Lower leg skin (tissue), 4 donors: ENCODE measurements at regions not wholly inside any gene's neighbourhood (a gene's known extent, or its start where the extent isn't known, plus 50 kb on each side); places are given as distances from the start of the nearest gene placed in this dataset.

Experiments
- DNase-seq, 2 donors: peaks; one replicate each; pipeline ENCODE4 v3.0.0-alpha.2; 2019; ENCODE audit warnings: low spot score in 2 of 2
- H3K4me3 ChIP-seq: fragments of 200-600 bp; sonication (generic); 2 replicates; pipeline ENCODE4 v1.5.1; 2017; ENCODE audit warnings: mild to moderate bottlenecking, low read depth; ENCODE audit not compliant: poor library complexity, severe bottlenecking
- CTCF ChIP-seq, 3 donors: fragments of 450-650 bp; IDR thresholded peaks; one replicate each; pipeline ENCODE4 v1.5.1; 2016; ENCODE audit warnings: antibody characterized with exemption in 3 of 3, mild to moderate bottlenecking in 3 of 3, moderate library complexity in 2 of 3
- POLR2A ChIP-seq, 2 donors: fragments of 450-650 bp; IDR thresholded peaks; one replicate each; pipeline ENCODE4 v1.6.1; 2016 to 2017; ENCODE audit warnings: antibody characterized with exemption in 2 of 2, mild to moderate bottlenecking in 1 of 2, moderate library complexity in 1 of 2
- WGBS, 2 donors: methylation state at CpG; one replicate each; pipeline ENCODE4 v1.1.5; 2018; 5-methylcytosine and 5-hydroxymethylcytosine counted together
- intact Hi-C: fragments of 100-400 bp; cut with DNase I; formaldehyde crosslinking; loops from one replicate; pipeline ENCODE4 v1.15.0; 2023; ENCODE audit warnings: low total_unique reads

GRCh38 chr19:29093553-29093908 lies 119.4 kb downstream of the UQCRFS1 start:
- no peak for DNase-seq
- H3K4me3 ChIP-seq = no peak overlapping the region
- TF ChIP-seq POLR2A (IDR thresholded peaks at IDR 0.05) (no peak), CTCF (IDR thresholded peaks at IDR 0.05) (no peak)
- WGBS, 2 donors = 85 to 93% methylated on average over 6 of the region's 6 CpGs
- intact Hi-C loops = no loop called here

- DNase-seq = peak in 1 of 2 donors; percentile 74
- TF ChIP-seq POLR2A (IDR thresholded peaks at IDR 0.05) = no peak
- TF ChIP-seq CTCF (IDR thresholded peaks at IDR 0.05) = no peak
- intact Hi-C loops = no loop called here
Observed at GRCh38 chr19:29092712-29093552, 120.0 kb downstream of the UQCRFS1 start.

GRCh38 chr19:29090783-29091526 lies 122.0 kb downstream of the UQCRFS1 start:
- 71 to 74% methylated on average over 7 of the region's 7 CpGs for WGBS, 2 donors
- H3K4me3 ChIP-seq = no peak overlapping the region
- DNase-seq = peak in 1 of 2 donors; percentile 37
- no peak for TF ChIP-seq POLR2A (IDR thresholded peaks at IDR 0.05)
- no peak for TF ChIP-seq CTCF (IDR thresholded peaks at IDR 0.05)
- intact Hi-C loops = no loop called here

More at GRCh38 chr19:29092712-29093552, 120.0 kb downstream of the UQCRFS1 start:
- H3K4me3 ChIP-seq = no peak overlapping the region
- 88 to 91% methylated on average over 41 of the region's 41 CpGs for WGBS, 2 donors

- 90 to 92% methylated on average over 8 of the region's 8 CpGs for WGBS, 2 donors
- H3K4me3 ChIP-seq = no peak overlapping the region
- intact Hi-C loops = no loop called here
- TF ChIP-seq CTCF (IDR thresholded peaks at IDR 0.05) (no peak), POLR2A (IDR thresholded peaks at IDR 0.05) (no peak)
- DNase-seq = no peak
Observed at GRCh38 chr19:29089315-29089870, 123.6 kb downstream of the UQCRFS1 start.

GRCh38 chr19:29088761-29089160 lies 124.2 kb downstream of the UQCRFS1 start:
- TF ChIP-seq CTCF (IDR thresholded peaks at IDR 0.05) (no peak), POLR2A (IDR thresholded peaks at IDR 0.05) (no peak)
- intact Hi-C loops = no loop called here
- DNase-seq = no peak
- no peak overlapping the region for H3K4me3 ChIP-seq
- 84 to 91% methylated on average over 9 of the region's 9 CpGs for WGBS, 2 donors
